Natural killer cell (primary cell): ENCODE measurements at regions not wholly inside any gene's neighbourhood (a gene's known extent, or its start where the extent isn't known, plus 50 kb on each side); places are given as distances from the start of the nearest gene placed in this dataset.

Experiments
- ATAC-seq, 3 donors: fragments of 150-1000 bp in 2 of 3; fragments of 200-7000 bp in 1 of 3; cut with Tn5 transposase; 1 replicate in 1 of 3; 2 replicates in 2 of 3; pipeline ENCODE4 v1.10.0; 2021; ENCODE audit warnings: mild to moderate bottlenecking in 2 of 3, moderate library complexity in 2 of 3
- DNase-seq, 2 donors: peaks; one replicate each; pipeline versions ENCODE4 v3.0.0 to v3.0.0-alpha.2; 2013 to 2021; ENCODE audit warnings: mixed read lengths in 1 of 2
- H3K27ac ChIP-seq: one replicate; pipeline ENCODE4 v1.5.1; 2013; ENCODE audit warnings: mild to moderate bottlenecking, low read length
- H3K27me3 ChIP-seq: one replicate; pipeline ENCODE4 v1.6.1; 2013; ENCODE audit warnings: low read length; ENCODE audit not compliant: control insufficient read depth, insufficient read depth
- H3K36me3 ChIP-seq: one replicate; pipeline ENCODE4 v1.6.1; 2013; ENCODE audit warnings: low read length; ENCODE audit not compliant: control insufficient read depth, insufficient read depth
- H3K4me1 ChIP-seq: one replicate; pipeline ENCODE4 v1.6.1; 2013; ENCODE audit warnings: low read length; ENCODE audit not compliant: control insufficient read depth, insufficient read depth
- H3K4me3 ChIP-seq: one replicate; pipeline ENCODE4 v1.5.1; 2013; ENCODE audit warnings: low read length
- H3K9me3 ChIP-seq: one replicate; pipeline ENCODE4 v1.6.1; 2013; ENCODE audit warnings: low read length; ENCODE audit not compliant: control insufficient read depth, insufficient read depth
- H3K27ac Mint-ChIP-seq, 2 donors: one replicate each; pipeline ENCODE4 v1.8.0; 2022; ENCODE audit warnings: mild to moderate bottlenecking in 2 of 2, mixed read lengths in 2 of 2, moderate library complexity in 1 of 2
- H3K27me3 Mint-ChIP-seq, 2 donors: one replicate each; pipeline ENCODE4 v1.8.0; 2022; ENCODE audit warnings: low read depth in 2 of 2, mixed read lengths in 2 of 2
- H3K36me3 Mint-ChIP-seq: one replicate; pipeline ENCODE4 v1.8.0; 2022; ENCODE audit warnings: mixed read lengths
- H3K4me1 Mint-ChIP-seq, 2 donors: one replicate each; pipeline ENCODE4 v1.8.0; 2022; ENCODE audit warnings: mixed read lengths in 2 of 2
- H3K4me3 Mint-ChIP-seq: one replicate; pipeline ENCODE4 v1.8.0; 2022; ENCODE audit warnings: mild to moderate bottlenecking, moderate library complexity, mixed read lengths
- H3K9me3 Mint-ChIP-seq, 2 donors: one replicate each; pipeline ENCODE4 v1.8.0; 2022; ENCODE audit warnings: mixed read lengths in 2 of 2
- WGBS: methylation state at CpG from one replicate; pipeline ENCODE4 v1.1.7; 2013; ENCODE audit warnings: missing lambda C conversion rate; ENCODE audit not compliant: insufficient coverage; 5-methylcytosine and 5-hydroxymethylcytosine counted together
- intact Hi-C: fragments of 100-400 bp; cut with micrococcal nuclease; formaldehyde crosslinking; loops from one replicate; pipeline ENCODE4 v1.14.2; 2022
- TF ChIP-seq, protein P1 (sequence below): fragments of 200-600 bp; IDR thresholded peaks from one replicate; pipeline ENCODE4 v1.8.0; 2022; ENCODE audit warnings: antibody characterized with exemption

DNA sequence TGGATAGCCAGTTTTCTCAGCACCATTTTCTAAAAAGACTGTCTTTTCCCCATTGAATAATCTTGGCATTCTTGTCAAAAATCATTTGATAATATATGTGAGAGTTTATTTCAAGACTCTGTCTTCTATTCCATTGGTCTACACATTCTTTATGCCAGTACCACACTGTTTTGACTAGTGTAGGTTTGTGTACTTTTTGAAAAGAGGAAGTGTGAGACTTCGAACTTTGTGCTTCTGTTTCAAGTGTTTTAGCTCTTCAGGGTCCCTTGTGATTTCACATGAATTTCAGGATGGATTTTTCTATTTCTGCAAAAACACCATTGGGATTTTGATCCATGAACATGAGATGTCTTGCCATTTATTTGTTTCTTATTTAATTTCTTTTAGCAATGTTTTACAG lies 78.5 kb upstream of the ALDH1A1 start:
- TF ChIP-seq, protein P1, sequence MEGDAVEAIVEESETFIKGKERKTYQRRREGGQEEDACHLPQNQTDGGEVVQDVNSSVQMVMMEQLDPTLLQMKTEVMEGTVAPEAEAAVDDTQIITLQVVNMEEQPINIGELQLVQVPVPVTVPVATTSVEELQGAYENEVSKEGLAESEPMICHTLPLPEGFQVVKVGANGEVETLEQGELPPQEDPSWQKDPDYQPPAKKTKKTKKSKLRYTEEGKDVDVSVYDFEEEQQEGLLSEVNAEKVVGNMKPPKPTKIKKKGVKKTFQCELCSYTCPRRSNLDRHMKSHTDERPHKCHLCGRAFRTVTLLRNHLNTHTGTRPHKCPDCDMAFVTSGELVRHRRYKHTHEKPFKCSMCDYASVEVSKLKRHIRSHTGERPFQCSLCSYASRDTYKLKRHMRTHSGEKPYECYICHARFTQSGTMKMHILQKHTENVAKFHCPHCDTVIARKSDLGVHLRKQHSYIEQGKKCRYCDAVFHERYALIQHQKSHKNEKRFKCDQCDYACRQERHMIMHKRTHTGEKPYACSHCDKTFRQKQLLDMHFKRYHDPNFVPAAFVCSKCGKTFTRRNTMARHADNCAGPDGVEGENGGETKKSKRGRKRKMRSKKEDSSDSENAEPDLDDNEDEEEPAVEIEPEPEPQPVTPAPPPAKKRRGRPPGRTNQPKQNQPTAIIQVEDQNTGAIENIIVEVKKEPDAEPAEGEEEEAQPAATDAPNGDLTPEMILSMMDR: no peak
- H3K4me3 Mint-ChIP-seq: no peak overlapping the region
- no peaks in the 10 kb centered on the region for H3K4me1 ChIP-seq
- WGBS: 36% methylated on average over 1 of the region's 1 CpG
- H3K36me3 ChIP-seq: no peaks in the 10 kb centered on the region
- H3K9me3 ChIP-seq: no peaks in the 10 kb centered on the region
- no peaks in the 10 kb centered on the region for H3K27me3 ChIP-seq
- ATAC-seq: no peak
- H3K4me3 ChIP-seq: no peak overlapping the region
- intact Hi-C loops: no loop called here
- H3K9me3 Mint-ChIP-seq: no peaks in the 10 kb centered on the region
- H3K27me3 Mint-ChIP-seq: peaks cover 3 to 26% of the 10 kb centered on the region in 2 donors
- H3K36me3 Mint-ChIP-seq: no peaks in the 10 kb centered on the region
- no peak overlapping the region for H3K27ac ChIP-seq
- no peaks in the 10 kb centered on the region for H3K4me1 Mint-ChIP-seq
- no peak for DNase-seq
- H3K27ac Mint-ChIP-seq: no peak overlapping the region

GRCh38 chr9:73030370-73031030 lies 77.6 kb upstream of the ALDH1A1 start:
- 90% methylated on average over 4 of the region's 5 CpGs for WGBS
- peaks cover 3 to 26% of the 10 kb centered on the region in 2 donors for H3K27me3 Mint-ChIP-seq
- H3K4me3 ChIP-seq: no peak overlapping the region
- H3K27ac Mint-ChIP-seq: no peak overlapping the region
- no peaks in the 10 kb centered on the region for H3K9me3 ChIP-seq
- no peaks in the 10 kb centered on the region for H3K9me3 Mint-ChIP-seq
- H3K27ac ChIP-seq: no peak overlapping the region
- H3K4me1 Mint-ChIP-seq: no peaks in the 10 kb centered on the region
- ATAC-seq (no peak), DNase-seq (no peak)
- intact Hi-C loops: no loop called here
- H3K36me3 Mint-ChIP-seq: no peaks in the 10 kb centered on the region
- H3K27me3 ChIP-seq: no peaks in the 10 kb centered on the region
- no peaks in the 10 kb centered on the region for H3K36me3 ChIP-seq
- TF ChIP-seq, protein P1: no peak
- H3K4me1 ChIP-seq: no peaks in the 10 kb centered on the region
- H3K4me3 Mint-ChIP-seq: no peak overlapping the region

DNA sequence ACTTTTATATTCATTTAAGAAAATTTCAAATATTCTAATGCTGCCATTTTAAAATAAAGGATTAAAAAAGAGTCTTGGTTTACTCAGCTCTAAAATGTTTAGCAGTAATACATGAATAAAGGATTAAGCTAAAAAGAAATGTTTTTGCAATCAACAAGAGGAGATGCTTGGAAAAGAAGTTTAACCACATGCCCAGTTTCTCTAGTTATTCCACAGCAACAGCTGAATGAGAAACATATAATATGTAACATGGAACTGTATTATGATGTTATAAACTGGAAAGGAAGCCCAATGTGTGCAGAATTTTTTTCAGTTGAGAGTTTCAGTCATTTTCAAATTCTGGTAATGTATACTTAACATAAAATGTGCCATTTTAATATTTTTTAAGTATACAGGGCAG lies 76.5 kb upstream of the ALDH1A1 start:
- TF ChIP-seq, protein P1: no peak
- no peaks in the 10 kb centered on the region for H3K36me3 Mint-ChIP-seq
- no peak overlapping the region for H3K4me3 Mint-ChIP-seq

GRCh38 chr9:73026375-73026774 lies 73.5 kb upstream of the ALDH1A1 start:
- Mint-ChIP-seq H3K27ac (no peak overlapping the region), H3K4me1 (peaks cover 12% of the 10 kb centered on the region in 2 donors), H3K9me3 (no peaks in the 10 kb centered on the region), H3K4me3 (no peak overlapping the region), H3K27me3 (no peaks in the 10 kb centered on the region), H3K36me3 (no peaks in the 10 kb centered on the region)
- WGBS: 61% methylated on average over 5 of the region's 5 CpGs
- no peaks in the 10 kb centered on the region for H3K27me3 ChIP-seq
- H3K9me3 ChIP-seq: no peaks in the 10 kb centered on the region
- H3K4me1 ChIP-seq: peaks cover 4% of the 10 kb centered on the region
- no peak overlapping the region for H3K4me3 ChIP-seq
- ATAC-seq: no peak
- DNase-seq: no peak
- intact Hi-C loops: loop anchor here (10.0 kb wide), 1 partner anchor 128 kb away; the partner anchor contains the start of gene ANXA1
- H3K36me3 ChIP-seq: no peaks in the 10 kb centered on the region
- TF ChIP-seq, protein P1: no peak
- no peak overlapping the region for H3K27ac ChIP-seq

More for the DNA sequence above, 76.5 kb upstream of the ALDH1A1 start:
- Histone ChIP-seq H3K4me3 (no peak overlapping the region), H3K27me3 (no peaks in the 10 kb centered on the region), H3K36me3 (no peaks in the 10 kb centered on the region), H3K4me1 (no peaks in the 10 kb centered on the region), H3K27ac (no peak overlapping the region), H3K9me3 (no peaks in the 10 kb centered on the region)
- intact Hi-C loops: loop anchor here (10.0 kb wide), 1 partner anchor 125 kb away; the partner anchor contains the start of gene ANXA1
- peaks cover 0 to 14% of the 10 kb centered on the region in 2 donors for H3K27me3 Mint-ChIP-seq
- H3K4me1 Mint-ChIP-seq: no peaks in the 10 kb centered on the region
- H3K9me3 Mint-ChIP-seq: no peaks in the 10 kb centered on the region
- DNase-seq (no peak), ATAC-seq (no peak)
- H3K27ac Mint-ChIP-seq: no peak overlapping the region
